Smooth muscle cell (in vitro differentiated cells): ENCODE measurements at regions not wholly inside any gene's neighbourhood (a gene's known extent, or its start where the extent isn't known, plus 50 kb on each side); places are given as distances from the start of the nearest gene placed in this dataset.

Source experiments
- DNase-seq: peaks from one replicate; lab custom pipeline; 2025; ENCODE audit not compliant: unreplicated experiment; lab: John Stamatoyannopoulos, UW
- H2AFZ ChIP-seq: fragments of 200-600 bp; sonication (generic); 2 replicates; pipeline ENCODE4 v1.6.0; 2016; ENCODE audit warnings: antibody characterized with exemption, low read depth, mild to moderate bottlenecking
- H3F3A ChIP-seq: fragments of 200-600 bp; sonication (generic); 2 replicates; pipeline ENCODE4 v1.6.0; 2017; ENCODE audit warnings: antibody characterized with exemption, low read depth
- H3K27ac ChIP-seq: fragments of 200-600 bp; sonication (generic); 2 replicates; pipeline ENCODE4 v1.5.1; 2016; ENCODE audit warnings: low read depth, mild to moderate bottlenecking
- H3K27me3 ChIP-seq: fragments of 200-600 bp; sonication (generic); 2 replicates; pipeline ENCODE4 v1.6.1; 2016; ENCODE audit warnings: low read depth, mild to moderate bottlenecking
- H3K36me3 ChIP-seq: fragments of 200-600 bp; sonication (generic); 2 replicates; pipeline ENCODE4 v1.5.1; 2016; ENCODE audit warnings: low read depth
- H3K4me1 ChIP-seq: fragments of 200-600 bp; sonication (generic); 2 replicates; pipeline ENCODE4 v1.5.1; 2016; ENCODE audit warnings: low read depth
- H3K4me2 ChIP-seq: fragments of 200-600 bp; sonication (generic); 2 replicates; pipeline ENCODE4 v1.6.0; 2016; ENCODE audit warnings: mild to moderate bottlenecking
- H3K4me3 ChIP-seq: fragments of 200-600 bp; sonication (generic); 2 replicates; pipeline ENCODE4 v1.5.1; 2016; ENCODE audit warnings: mild to moderate bottlenecking
- H3K79me2 ChIP-seq: fragments of 200-600 bp; sonication (generic); 2 replicates; pipeline ENCODE4 v1.6.0; 2016; ENCODE audit warnings: low read depth, mild to moderate bottlenecking
- H3K9ac ChIP-seq: fragments of 200-600 bp; sonication (generic); 2 replicates; pipeline ENCODE4 v1.6.0; 2016; ENCODE audit warnings: low read depth
- H3K9me3 ChIP-seq: fragments of 200-600 bp; sonication (generic); replicated peaks from 2 replicates; pipeline ENCODE4 v1.5.1; 2016; ENCODE audit warnings: low read depth
- H4K20me1 ChIP-seq: fragments of 200-600 bp; sonication (generic); 2 replicates; pipeline ENCODE4 v1.6.0; 2016; ENCODE audit warnings: low read depth
- CTCF ChIP-seq: fragments of 200-600 bp; sonication (generic); IDR thresholded peaks from 2 replicates; pipeline ENCODE4 v1.5.1; 2017; ENCODE audit warnings: borderline replicate concordance, mild to moderate bottlenecking, antibody characterized with exemption; ENCODE audit not compliant: insufficient read depth, poor library complexity, severe bottlenecking
- WGBS: methylation state at CpG from one replicate; pipeline ENCODE4 v1.1.7; 2016; ENCODE audit warnings: low lambda C conversion rate; 5-methylcytosine and 5-hydroxymethylcytosine counted together

GRCh38 chr20:52913650-52914387 lies 58.3 kb upstream of the TSHZ2 start:
- H3K4me3 ChIP-seq, result no peak overlapping the region
- no peak overlapping the region for H2AFZ ChIP-seq
- no peaks in the 10 kb centered on the region for H4K20me1 ChIP-seq
- no peak overlapping the region for H3K9ac ChIP-seq
- WGBS, result 88% methylated on average over 3 of the region's 3 CpGs
- H3K4me2 ChIP-seq, result no peak overlapping the region
- H3F3A ChIP-seq, result no peaks in the 10 kb centered on the region
- H3K9me3 ChIP-seq, result no peaks in the 10 kb centered on the region
- no peaks in the 10 kb centered on the region for H3K27me3 ChIP-seq
- no peaks in the 10 kb centered on the region for H3K4me1 ChIP-seq
- no peak overlapping the region for H3K27ac ChIP-seq
- no peak for TF ChIP-seq CTCF
- no peaks in the 10 kb centered on the region for H3K36me3 ChIP-seq
- DNase-seq, result no peak
- H3K79me2 ChIP-seq, result no peaks in the 10 kb centered on the region

- no peak overlapping the region for H2AFZ ChIP-seq
- WGBS, result 77% methylated on average over 8 of the region's 8 CpGs
- no peak for DNase-seq
- no peak overlapping the region for H3K9ac ChIP-seq
- no peak overlapping the region for H3K4me2 ChIP-seq
- no peaks in the 10 kb centered on the region for H3K79me2 ChIP-seq
- peaks cover 29% of the 10 kb centered on the region for H3K27me3 ChIP-seq
- no peak for TF ChIP-seq CTCF
- no peak overlapping the region for H3K4me3 ChIP-seq
- H3K4me1 ChIP-seq, result no peaks in the 10 kb centered on the region
- H3K9me3 ChIP-seq, result no peaks in the 10 kb centered on the region
- H3F3A ChIP-seq, result no peaks in the 10 kb centered on the region
- H3K27ac ChIP-seq, result no peak overlapping the region
- no peaks in the 10 kb centered on the region for H4K20me1 ChIP-seq
- H3K36me3 ChIP-seq, result no peaks in the 10 kb centered on the region
Observed at GRCh38 chr20:52905241-52905994, 66.7 kb upstream of the TSHZ2 start.

GRCh38 chr20:52904837-52905236 lies 67.3 kb upstream of the TSHZ2 start:
- Histone ChIP-seq H3K36me3 (no peaks in the 10 kb centered on the region), H3K79me2 (no peaks in the 10 kb centered on the region), H3K9ac (no peak overlapping the region), H3K27me3 (peaks cover 29% of the 10 kb centered on the region), H3K27ac (no peak overlapping the region), H3K4me1 (no peaks in the 10 kb centered on the region), H4K20me1 (no peaks in the 10 kb centered on the region), H3F3A (no peaks in the 10 kb centered on the region), H3K4me3 (no peak overlapping the region), H3K4me2 (no peak overlapping the region), H2AFZ (no peak overlapping the region), H3K9me3 (no peaks in the 10 kb centered on the region)
- 71% methylated on average over 2 of the region's 2 CpGs for WGBS
- TF ChIP-seq CTCF, result no peak
- no peak for DNase-seq
